ENCODE measurements at regions not wholly inside any gene's neighbourhood (a gene's known extent, or its start where the extent isn't known, plus 50 kb on each side); places are given as distances from the start of the nearest gene placed in this dataset.

- CTCF ChIA-PET: interaction anchor here (0.6 to 6.7 kb wide), 32 partner anchors 8 to 297 kb away, joined by 3 to 189 read pairs (median 4); no protein-coding TSS in a partner anchor
- POLR2A ChIA-PET: interaction anchor here (0.6 to 1.1 kb wide), 2 partner anchors 33 to 45 kb away, joined by 3 read pairs; no protein-coding TSS in a partner anchor
These were observed 121.6 kb upstream of the TRIM2 start for GRCh38 chr4:153082322-153083301.

DNA sequence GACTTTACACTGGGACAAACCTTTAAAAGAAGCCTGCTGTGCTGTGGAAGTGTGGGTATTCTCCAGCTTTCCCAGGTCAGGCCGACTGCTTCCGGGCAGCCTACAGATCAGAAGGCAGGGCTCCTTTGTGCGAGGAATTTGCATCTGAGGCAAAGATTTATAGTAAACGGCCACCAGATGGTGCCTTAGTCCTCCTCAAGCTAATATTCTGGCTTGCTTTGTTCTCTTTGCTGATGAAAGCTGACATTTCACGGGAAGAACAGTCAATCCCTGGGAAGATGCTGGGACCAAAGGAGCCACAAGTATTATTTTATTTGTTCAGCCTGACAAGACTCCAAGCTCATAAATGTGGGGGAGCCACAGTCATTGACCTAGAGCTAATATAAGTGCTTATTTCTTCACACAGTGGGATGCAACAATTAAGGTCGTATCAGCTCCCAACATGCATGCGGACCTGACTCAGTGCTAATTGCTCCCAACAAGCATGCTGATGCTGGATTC, 120.7 kb upstream of the TRIM2 start:
- no peaks in the 10 kb centered on the region for H3K36me3 ChIP-seq (ENCODE audit: control insufficient read depth, insufficient read depth, low read length)
- no peak overlapping the region for H3K4me3 ChIP-seq (ENCODE audit: low read depth, low read length)
- peaks cover 1% of the 10 kb centered on the region for H3K27me3 ChIP-seq (ENCODE audit: control insufficient read depth, insufficient read depth, low read length)
- ChIA-PET CTCF (interaction anchor here (0.7 to 6.7 kb wide), 33 partner anchors 9 to 539 kb away, joined by 3 to 189 read pairs (median 4); no protein-coding TSS in a partner anchor), POLR2A (interaction anchor here (0.6 to 1.1 kb wide), 2 partner anchors 32 to 45 kb away, joined by 3 read pairs; no protein-coding TSS in a partner anchor)
- DNase-seq (ENCODE audit: low read depth): peak; percentile 31
- peak; percentile 67 for TF ChIP-seq CTCF (IDR thresholded peaks at IDR 0.05; ENCODE audit: insufficient read depth, low read depth, low read length)

More at GRCh38 chr4:153082322-153083301, 121.6 kb upstream of the TRIM2 start:
- no peak for TF ChIP-seq CTCF (IDR thresholded peaks at IDR 0.05; ENCODE audit: insufficient read depth, low read depth, low read length)
- no peak for DNase-seq (ENCODE audit: low read depth)
- Histone ChIP-seq H3K4me3 (ENCODE audit: low read depth, low read length) (no peak overlapping the region), H3K27me3 (ENCODE audit: control insufficient read depth, insufficient read depth, low read length) (peaks cover 1% of the 10 kb centered on the region), H3K36me3 (ENCODE audit: control insufficient read depth, insufficient read depth, low read length) (no peaks in the 10 kb centered on the region)

DNA sequence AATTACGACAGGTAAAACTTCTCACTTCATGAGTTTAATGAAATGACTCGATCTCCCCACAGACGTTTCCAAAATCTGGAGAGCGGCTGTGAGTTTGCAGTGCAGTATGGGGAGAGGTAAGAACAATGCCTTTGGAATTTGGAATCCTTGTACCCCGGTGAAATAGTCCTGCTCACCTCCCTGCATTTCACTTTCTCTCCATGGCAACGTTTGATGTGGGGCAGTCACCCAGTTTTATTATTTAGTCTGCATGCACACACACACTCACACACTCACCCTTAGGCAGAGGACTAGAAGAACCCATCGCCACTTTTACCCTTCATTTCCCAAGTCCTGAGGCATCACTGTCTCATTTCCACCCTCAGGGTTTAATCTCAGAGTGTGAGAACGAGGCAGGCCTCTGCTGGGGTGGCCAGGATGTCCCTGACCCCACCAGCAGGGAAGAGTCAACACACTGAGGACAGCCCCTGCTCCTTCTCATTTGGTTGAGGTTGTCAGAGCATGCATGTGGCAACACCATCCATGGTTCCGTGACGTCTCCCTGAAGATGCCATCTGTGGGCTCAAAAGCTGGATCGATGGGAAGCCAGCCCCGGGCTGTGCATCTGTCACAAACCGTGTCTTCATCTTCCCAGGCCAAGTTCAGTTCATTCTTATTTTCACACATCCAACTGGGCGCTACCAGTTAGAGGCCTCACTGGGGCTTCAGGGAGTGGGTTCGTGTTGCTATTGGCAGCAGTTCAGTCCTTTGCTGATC, 119.8 kb upstream of the TRIM2 start:
- Histone ChIP-seq H3K27me3 (ENCODE audit: control insufficient read depth, insufficient read depth, low read length) (peaks cover 1% of the 10 kb centered on the region), H3K36me3 (ENCODE audit: control insufficient read depth, insufficient read depth, low read length) (no peaks in the 10 kb centered on the region), H3K4me3 (ENCODE audit: low read depth, low read length) (no peak overlapping the region)
- CTCF ChIA-PET: interaction anchor here (0.8 to 6.7 kb wide), 24 partner anchors 8 to 253 kb away, joined by 3 to 189 read pairs (median 8); no protein-coding TSS in a partner anchor
- TF ChIP-seq CTCF (IDR thresholded peaks at IDR 0.05; ENCODE audit: insufficient read depth, low read depth, low read length): no peak
- POLR2A ChIA-PET: no interaction called here
- no peak for DNase-seq (ENCODE audit: low read depth)

DNA sequence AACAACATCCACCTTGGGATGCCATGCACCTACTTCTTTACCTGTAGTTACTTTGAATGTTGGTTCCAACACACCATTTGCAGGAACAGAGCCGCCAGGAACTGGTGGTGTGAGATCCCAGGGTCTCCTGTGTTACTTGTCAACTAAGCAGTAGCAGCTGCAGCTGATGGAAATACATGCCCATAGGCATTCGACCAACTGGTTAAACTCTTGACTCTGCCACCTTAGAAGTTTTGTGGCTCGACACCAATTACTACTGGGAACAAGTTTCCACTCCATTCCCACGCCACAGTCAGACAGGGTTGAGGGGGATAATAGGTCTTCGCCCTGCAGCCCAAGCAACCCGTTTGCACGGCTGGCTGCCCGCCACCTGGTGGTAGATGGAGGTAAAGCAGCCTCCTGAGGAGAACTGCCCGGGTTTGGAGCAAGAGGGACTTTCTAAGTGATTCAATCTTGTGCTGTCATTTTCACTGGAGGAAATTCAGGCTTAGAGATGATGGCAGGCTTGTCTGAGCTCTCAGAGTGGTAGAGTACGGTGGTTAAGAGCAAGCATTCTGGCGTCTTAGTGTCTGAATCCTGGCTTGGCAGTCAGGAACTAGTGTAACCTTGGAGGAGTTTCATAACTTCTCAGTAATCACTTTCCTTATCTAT, 119.1 kb upstream of the TRIM2 start:
- Histone ChIP-seq H3K36me3 (ENCODE audit: control insufficient read depth, insufficient read depth, low read length) (no peaks in the 10 kb centered on the region), H3K4me3 (ENCODE audit: low read depth, low read length) (no peak overlapping the region)
- POLR2A ChIA-PET: interaction anchor here (0.6 kb wide), 1 partner anchor 146 kb away, joined by 3 read pairs; no protein-coding TSS in a partner anchor

More for the DNA sequence above, 119.1 kb upstream of the TRIM2 start:
- CTCF ChIA-PET: interaction anchor here (0.7 to 6.7 kb wide), 22 partner anchors 10 to 330 kb away, joined by 3 to 189 read pairs (median 6); no protein-coding TSS in a partner anchor
- peak; percentile 97 for TF ChIP-seq CTCF (IDR thresholded peaks at IDR 0.05; ENCODE audit: insufficient read depth, low read depth, low read length)
- peak; percentile 8 for DNase-seq (ENCODE audit: low read depth)
- H3K27me3 ChIP-seq (ENCODE audit: control insufficient read depth, insufficient read depth, low read length): peaks cover under 1% of the 10 kb centered on the region; the same call in 1 of the 2 replicates

Data from BJ (cell line).